GM06990 (cell line): ENCODE measurements at regions not wholly inside any gene's neighbourhood (a gene's known extent, or its start where the extent isn't known, plus 50 kb on each side); places are given as distances from the start of the nearest gene placed in this dataset.

Source experiments
- DNase-seq: peaks from one replicate; pipeline ENCODE4 v3.0.0-alpha.2; 2011; ENCODE audit not compliant: insufficient read length; ENCODE audit errors: extremely low read depth
- H3K27me3 ChIP-seq: replicated peaks from 2 replicates; pipeline ENCODE4 v1.6.0; 2011; ENCODE audit warnings: low read length; ENCODE audit not compliant: control insufficient read depth, insufficient read depth
- H3K36me3 ChIP-seq: 2 replicates; pipeline ENCODE4 v1.5.1; 2011; ENCODE audit warnings: low read length; ENCODE audit not compliant: control insufficient read depth, insufficient read depth
- H3K4me3 ChIP-seq: replicated peaks from 2 replicates; pipeline ENCODE4 v1.5.1; 2011; ENCODE audit warnings: low read depth, mild to moderate bottlenecking, control low read depth, low read length
- TF ChIP-seq, protein P1 (sequence below): IDR thresholded peaks from 2 replicates; pipeline ENCODE4 v1.5.1; 2011; ENCODE audit warnings: low read length, control low read depth, mild to moderate bottlenecking, inconsistent platforms; ENCODE audit not compliant: insufficient read depth, poor library complexity, severe bottlenecking

DNA sequence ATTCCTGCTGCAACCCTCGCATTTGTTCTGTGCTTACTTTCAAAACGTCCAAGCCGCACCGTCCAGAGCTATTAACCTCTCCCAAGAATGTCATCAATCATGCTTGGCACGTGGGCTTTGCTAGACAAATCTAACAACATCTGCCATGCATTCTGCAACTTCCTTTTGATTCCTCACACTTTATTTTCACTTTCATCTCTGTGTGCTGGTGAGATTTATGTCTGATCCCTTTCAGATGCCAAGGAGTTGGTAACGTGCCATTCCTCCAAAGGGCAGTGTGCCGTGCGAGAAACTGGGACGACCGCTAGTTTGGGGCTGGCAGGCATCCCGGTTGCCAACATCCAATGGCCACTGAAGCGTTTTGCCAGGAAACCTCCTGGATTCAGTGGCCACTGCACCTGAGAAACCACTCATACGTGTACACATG lies 230.0 kb upstream of the PARD3B start:
- Histone ChIP-seq H3K4me3 (no peak overlapping the region), H3K27me3 (no peaks in the 10 kb centered on the region), H3K36me3 (no peaks in the 10 kb centered on the region)
- TF ChIP-seq, protein P1, sequence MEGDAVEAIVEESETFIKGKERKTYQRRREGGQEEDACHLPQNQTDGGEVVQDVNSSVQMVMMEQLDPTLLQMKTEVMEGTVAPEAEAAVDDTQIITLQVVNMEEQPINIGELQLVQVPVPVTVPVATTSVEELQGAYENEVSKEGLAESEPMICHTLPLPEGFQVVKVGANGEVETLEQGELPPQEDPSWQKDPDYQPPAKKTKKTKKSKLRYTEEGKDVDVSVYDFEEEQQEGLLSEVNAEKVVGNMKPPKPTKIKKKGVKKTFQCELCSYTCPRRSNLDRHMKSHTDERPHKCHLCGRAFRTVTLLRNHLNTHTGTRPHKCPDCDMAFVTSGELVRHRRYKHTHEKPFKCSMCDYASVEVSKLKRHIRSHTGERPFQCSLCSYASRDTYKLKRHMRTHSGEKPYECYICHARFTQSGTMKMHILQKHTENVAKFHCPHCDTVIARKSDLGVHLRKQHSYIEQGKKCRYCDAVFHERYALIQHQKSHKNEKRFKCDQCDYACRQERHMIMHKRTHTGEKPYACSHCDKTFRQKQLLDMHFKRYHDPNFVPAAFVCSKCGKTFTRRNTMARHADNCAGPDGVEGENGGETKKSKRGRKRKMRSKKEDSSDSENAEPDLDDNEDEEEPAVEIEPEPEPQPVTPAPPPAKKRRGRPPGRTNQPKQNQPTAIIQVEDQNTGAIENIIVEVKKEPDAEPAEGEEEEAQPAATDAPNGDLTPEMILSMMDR = no peak
- no peak for DNase-seq

DNA sequence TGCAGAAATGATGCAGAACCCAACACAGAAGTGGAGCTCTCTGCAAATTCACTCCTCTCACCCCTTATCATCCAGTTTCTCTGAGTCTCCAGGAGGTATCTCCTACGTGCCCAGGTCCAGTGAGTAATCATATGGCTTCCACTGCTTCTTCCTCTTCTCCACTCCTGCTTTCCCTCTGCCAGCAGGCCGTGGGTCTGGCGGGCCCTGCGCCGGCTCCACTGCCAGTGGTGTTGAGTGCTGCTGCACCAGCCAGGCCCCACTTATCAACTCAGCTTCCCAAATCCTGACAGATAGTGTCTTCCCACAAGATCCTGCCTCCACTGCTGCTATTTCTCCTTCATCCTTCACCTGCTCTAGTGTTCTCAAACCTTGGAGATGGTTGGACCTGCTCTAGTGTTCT lies 227.6 kb upstream of the PARD3B start:
- TF ChIP-seq, protein P1 = no peak
- DNase-seq = no peak
- Histone ChIP-seq H3K36me3 (no peaks in the 10 kb centered on the region), H3K27me3 (no peaks in the 10 kb centered on the region), H3K4me3 (no peak overlapping the region)

DNA sequence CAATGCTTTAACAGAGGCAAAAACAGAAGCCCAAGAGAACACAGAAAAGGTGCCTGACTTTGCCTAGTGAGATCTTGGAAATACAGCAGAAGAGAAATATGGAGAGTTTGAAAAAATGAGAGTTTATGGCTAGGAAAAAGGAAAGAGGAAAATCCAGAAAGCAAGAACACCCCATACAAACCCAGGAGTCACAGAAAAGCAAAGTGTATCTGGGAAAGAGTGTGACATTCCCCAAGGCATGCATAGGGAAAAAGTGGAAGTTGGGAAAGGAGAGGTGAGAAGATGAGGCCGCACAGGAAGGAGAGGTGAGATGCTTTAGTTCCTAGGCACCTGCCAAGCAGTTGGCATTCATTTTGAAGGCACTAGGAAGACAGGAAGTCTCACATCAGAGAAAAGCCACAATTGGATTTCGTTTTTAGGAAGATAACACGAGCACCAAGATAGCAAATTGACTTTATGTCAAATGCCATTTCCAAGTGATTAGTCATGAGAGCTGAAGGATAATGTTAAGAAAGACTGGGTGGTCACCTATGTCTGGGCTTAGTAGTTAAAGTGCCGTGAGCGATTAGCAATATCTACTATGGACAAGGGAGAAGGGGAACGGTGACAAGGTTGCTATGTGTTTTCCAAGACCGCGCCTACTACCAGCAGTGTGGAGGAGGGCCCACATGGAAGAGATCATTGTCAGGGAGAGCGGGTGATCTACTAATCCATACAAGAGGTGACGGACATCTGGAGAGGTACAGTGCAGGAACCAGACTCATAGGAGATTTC lies 224.1 kb upstream of the PARD3B start:
- Histone ChIP-seq H3K36me3 (no peaks in the 10 kb centered on the region), H3K4me3 (no peak overlapping the region), H3K27me3 (no peaks in the 10 kb centered on the region)
- no peak for DNase-seq
- TF ChIP-seq, protein P1 = no peak

DNA sequence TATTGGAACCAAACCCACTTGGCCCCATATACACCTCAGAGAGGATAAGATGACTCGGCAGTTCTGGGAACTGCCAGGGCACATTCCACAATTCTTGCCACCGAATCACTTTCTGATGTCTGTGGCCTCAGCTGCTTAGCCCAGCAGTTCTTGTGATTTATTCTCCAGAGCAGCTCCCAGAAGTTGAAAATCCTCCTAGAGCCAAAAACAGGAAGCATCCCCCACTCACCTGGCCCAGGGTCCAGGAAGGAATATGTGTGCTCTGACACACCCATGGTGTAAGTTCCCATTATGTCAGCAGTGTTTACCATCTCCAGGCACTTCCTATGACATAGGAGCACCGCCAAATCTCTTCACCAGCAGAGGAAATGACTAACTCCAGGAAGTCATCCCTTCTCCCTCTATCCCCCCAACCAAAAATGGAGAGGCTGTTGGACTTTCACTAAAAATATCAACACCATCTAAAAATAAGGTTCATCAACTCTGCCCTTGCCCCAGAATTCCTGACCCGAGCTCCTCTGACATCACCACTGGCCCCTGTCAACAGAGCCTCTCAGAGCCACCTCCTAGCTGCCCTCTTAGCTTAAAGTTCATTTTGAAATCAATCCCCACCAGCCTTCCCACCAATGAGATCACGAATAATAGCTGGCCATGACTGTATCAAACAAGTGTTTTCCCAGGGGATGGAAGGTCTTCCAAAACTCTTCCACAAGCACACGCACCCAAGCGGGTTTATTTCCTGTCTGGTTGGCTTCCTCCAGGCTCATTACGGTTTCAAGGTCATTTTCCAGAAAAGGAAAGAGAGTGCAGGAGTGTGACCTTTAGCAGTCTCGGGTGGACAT lies 223.1 kb upstream of the PARD3B start:
- Histone ChIP-seq H3K36me3 (no peaks in the 10 kb centered on the region), H3K4me3 (no peak overlapping the region), H3K27me3 (no peaks in the 10 kb centered on the region)
- TF ChIP-seq, protein P1 = no peak
- DNase-seq = no peak

DNA sequence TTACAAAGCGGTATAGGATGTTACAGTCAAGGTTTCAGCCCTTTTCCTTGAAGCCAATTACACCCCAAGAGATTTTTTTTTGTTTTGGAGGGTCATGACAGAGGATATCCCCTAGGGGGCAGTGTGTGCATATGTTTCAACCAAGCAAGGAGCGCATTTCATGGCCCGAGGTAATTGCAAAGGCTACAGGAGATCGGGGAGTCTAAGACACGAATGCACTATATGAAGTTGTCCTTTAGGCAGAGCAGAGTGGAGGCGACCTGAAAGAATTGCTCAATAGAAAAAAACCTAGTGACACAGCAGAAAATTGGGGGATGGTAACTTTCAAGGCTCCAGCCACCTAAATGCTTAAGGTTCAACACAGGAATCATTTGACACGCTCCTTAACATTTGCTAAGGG lies 219.8 kb upstream of the PARD3B start:
- H3K27me3 ChIP-seq = no peaks in the 10 kb centered on the region
- no peak for DNase-seq
- TF ChIP-seq, protein P1 = peak; percentile 73
- no peaks in the 10 kb centered on the region for H3K36me3 ChIP-seq
- H3K4me3 ChIP-seq = no peak overlapping the region
